Fibroblast of skin of abdomen (primary cell): ENCODE measurements at regions not wholly inside any gene's neighbourhood (a gene's known extent, or its start where the extent isn't known, plus 50 kb on each side); places are given as distances from the start of the nearest gene placed in this dataset.

ENCODE experiments used
- DNase-seq: peaks from one replicate; pipeline ENCODE4 v3.0.0-alpha.2; 2013

DNA sequence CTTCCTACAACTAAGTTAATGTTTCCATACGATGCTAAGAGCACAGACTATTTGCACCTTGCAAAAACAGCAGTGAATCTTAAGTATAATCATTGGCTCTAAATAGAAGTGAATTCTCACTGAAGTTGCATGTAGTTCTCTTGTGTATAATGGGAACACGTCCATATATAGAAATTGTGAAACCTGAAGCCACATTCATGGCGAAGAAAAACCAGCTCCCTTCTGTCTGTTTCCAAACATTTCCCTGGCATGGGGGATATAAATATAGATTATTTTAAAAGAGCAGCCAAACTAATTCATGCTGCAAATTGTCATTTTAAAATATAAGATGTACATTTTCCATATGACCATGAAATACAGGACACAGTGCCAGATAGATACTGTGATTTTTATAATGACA lies 71.1 kb downstream of the TRAM1L1 start:
- DNase-seq = no peak

DNA sequence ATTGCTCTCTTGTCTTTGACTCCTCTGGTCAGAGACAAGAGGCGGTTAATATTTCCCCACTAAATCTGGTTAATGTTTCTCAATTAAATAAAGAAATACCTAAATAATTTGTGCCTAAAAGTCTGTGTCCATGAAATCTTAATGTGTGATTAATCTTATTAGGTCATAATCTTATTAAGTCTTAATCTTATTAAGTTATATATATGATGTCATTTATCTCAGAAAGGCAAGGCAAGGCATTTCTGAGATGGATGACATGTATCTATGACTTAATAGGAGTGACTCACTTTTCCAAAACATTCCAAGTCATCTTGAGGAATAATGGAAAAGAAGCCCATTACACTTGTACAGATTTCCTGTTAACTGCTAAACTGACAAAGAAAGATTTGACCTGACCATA lies 74.7 kb downstream of the TRAM1L1 start:
- DNase-seq = peak; percentile 21

DNA sequence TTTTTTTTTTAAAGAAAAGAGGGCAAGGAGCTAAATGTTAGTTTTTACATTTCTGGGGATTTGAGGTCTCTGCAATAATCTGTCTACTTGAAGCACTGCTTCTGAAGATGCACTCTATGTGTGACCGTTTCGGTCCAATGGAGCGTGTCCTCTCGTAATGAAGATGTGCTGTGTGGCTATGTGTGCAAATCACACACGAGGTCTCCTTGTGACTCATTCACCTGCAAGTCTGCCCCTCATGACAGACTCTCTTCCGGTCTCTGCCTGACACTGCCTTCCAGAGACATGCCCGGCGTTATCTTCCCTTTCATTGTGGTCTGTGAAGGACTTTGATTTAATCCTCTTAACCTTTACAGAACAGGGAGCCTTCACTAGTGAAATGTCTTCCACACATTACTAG lies 84.3 kb downstream of the TRAM1L1 start:
- DNase-seq = no peak

DNA sequence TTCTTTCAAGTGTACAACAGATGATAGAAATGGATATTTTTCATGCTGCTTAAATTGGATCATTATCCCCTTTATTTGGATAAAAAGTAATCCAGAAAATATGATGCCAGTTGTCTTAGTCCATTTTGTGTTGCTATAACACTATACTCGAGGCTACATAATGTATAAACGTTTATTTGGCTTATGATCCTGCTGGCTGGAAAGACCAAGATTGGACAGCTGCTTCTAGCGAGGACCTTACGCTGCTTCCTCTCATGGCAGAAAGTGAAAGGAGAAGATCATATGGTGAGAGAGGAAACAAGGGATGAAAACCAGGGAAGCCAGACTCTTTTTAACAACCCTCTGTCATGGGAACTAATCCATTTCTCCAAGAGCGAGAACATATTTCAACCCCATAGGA lies 102.7 kb downstream of the TRAM1L1 start:
- DNase-seq = no peak

DNA sequence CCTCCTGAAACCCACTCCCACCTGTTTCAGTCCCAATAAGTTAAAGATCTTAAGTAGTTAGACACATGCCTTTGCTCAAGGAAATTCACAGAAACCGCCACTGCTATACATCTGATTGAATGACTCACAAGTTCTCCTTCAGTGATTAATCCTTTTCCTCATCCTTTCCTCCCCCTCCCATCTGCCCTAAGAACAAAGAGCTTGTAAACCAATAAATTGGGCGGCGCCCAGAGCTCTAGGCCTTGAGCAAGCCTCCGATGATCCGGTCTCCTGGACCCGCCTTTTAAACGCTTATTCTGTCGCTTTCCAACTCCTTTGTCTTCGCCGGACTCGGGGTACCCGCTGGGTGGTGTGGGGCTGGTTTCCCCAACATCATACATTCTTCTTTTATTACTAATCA lies 104.9 kb downstream of the TRAM1L1 start:
- peak; percentile 32 for DNase-seq

DNA sequence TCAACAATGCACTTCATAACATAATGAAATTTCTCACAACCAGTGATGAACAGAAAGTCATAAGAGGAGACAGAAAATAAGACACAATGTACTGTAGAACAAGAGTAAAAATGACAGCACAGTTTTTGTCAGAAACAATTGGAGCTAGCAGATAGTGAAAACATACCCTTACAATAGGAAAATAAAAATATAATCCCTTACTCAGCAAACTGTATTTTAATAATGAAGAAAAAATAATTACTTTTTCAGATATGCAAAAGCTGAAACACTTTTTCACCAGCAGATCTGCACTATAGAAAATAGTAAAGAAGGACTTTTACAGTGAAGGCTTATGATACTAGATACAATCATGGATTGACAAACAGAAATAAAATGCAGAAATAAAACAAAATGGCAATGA lies 126.3 kb downstream of the TRAM1L1 start:
- no peak for DNase-seq

DNA sequence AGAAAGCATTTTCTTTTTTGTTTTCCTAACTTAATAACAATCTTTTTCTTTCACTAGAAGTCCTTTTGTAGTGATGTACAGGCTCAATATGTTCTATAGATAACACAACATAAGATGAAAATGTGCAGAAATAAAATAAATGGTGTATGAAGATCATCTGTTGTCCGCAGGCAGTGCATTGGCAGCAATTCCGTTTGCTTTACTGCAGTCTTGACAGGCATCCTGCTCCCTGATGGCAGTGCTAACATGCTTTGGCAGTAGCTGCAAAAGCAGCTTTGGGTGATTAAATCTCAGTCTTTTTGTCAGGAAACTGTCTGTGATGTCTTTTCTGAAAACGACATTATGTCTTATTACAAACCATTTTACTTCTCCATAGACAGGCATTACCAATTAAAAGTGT lies 131.4 kb downstream of the TRAM1L1 start:
- DNase-seq = no peak

DNA sequence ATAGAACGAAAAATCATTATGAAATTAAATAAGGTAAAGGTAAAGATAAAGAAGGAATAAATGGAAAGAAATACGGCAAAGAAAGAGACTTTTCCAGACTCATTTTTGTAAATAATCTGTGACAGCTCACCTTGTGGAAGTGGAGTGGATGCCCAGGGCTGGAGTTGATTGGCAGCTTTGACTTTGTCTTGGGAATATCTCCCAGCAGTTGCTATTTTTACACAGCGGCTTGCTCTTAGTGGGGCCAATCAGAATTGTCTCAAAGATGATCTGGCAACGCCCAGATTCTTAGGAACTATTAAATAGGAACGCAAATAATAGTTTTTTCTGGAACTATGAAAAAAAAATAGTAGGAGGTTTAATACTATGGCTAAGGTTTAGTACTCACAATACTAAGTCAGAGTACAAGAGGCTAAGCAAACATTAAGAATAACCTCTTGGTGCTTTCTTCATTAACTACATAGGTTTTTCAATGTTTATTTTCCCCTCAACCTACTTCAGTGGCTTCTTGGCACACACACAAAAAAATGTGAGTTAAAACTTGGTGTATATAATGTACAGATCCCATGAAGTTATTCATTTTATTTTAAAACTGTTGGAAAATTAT lies 132.7 kb downstream of the TRAM1L1 start:
- DNase-seq = no peak

DNA sequence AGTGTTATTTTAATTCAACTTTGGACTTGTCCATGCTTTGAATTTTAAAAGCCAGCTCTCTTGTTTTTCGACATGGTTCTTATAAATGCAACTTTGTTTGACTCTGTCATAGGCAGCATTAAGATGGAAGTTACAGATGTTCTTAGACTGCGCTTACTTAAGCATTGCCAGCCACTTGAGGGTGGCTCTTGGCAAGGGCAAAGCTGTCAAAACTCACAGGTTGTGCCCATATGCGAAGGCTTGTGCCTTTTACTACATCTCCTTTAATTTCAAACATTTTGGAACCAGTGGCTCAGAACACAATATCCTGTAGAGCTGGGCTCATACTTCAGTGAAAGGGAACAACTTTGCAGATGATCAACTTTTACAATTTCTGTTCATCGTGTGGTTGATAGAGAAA lies 135.5 kb downstream of the TRAM1L1 start:
- DNase-seq = no peak

DNA sequence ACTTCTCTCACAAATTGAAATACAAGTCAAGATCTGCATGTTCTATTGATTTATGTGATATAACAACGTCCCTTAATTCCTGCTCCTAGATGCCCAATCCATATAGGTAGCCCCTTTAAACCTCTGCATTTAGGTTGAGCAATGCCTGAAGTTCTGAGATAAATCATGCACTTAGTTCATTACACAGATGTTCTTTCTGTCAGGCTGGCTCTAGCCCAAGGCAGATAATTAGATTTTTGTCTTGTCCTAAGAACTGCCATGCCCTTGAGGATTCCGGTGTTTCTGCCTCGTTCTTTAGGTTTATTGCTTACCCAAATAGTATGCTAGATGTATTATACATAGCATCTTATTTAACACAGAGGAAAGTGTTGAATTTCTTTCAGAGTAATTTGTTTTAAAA lies 143.1 kb downstream of the TRAM1L1 start:
- DNase-seq = no peak

DNA sequence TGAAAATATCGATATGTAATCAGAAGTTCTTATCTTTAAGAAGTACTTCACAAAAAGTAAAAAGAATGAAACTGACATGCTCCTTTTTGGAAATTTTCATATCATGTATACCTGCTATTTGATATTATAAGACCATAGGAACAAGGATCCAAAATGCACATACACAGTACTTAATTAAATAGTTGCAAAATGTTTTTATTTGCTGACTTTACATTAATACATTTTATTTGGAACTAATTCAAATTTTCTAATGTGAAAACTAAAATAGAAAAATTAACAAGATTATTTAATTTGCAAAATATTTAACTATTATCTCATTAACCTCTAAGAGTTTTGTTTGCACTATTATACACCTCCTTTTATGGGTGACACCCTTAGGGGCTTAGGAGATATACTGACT lies 155.0 kb downstream of the TRAM1L1 start:
- DNase-seq = no peak

DNA sequence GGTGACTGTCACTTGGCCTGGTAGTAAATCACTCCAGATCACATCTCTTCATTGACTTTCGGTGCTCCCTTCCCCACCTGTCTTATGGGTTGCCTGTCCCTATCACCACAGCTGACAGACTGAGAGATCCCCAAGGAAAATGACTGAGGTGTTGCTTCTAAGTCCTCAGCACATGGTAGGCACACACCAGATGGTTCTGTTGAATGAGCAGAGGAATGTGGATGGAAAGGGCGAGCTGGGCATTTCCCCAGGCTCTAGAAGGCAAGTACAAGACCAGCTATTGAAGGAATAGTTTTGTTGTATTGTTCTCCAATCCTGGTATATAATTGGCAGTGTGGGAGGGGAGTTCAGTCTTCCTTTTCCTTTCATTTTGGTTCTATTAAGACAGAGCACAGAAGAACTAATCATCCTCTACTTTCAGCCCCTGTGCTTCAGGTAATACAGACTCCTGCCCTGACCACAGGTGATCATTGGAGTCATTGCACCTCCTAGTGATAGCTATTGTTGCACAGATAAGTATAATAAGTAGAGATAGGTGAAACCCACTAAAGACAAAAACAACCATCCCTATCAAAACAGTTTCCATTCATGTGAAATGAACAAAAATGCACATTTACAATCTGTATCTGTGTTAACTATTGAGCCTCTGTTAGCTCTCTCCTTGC lies 158.6 kb downstream of the TRAM1L1 start:
- DNase-seq = no peak

DNA sequence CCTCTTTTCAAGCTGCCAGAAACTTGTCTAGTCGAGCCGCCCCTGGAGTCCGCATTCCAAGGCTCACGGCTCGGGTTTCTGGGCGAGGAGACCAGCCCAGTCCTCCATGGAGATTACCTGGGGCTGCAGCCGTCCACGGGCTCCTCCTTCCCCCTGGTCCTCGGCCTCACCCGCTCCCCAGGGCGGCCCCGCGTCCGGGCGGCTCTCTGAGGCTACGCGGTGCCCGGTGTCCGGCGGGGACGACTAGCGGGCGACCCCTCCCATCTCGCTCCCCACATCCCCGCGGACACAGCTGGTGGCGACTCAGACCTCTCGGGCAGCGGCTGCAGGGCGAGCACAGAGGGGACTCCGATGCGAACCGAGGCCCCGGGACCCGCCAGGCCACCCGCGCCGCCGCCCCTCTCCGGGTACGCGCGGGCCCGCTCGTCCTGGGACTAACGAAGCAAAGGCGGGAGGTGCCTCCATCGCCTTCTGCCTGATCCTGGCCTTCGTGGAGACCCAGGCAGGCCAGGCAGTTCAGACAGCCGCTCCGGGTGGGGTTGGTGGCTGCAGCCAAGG lies 159.4 kb downstream of the TRAM1L1 start:
- DNase-seq = peak; percentile 33

DNA sequence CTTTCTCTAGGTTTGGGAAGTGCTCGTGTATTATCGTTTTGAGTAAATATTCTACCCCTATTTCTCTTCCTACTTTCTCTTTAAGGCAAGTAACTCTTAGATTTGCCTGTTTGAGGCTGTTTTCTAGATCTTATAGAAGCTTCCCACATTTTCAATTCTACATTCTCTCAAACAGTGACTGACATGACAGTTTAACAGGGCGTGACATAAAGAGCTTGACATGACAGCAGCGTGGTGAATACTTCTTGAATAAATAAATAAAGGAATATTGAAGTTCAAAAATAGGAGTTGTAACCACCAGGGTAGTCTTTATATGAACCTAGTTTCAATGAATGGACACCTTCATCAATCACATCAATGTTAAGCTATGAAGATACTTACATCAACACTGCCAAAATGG lies 162.0 kb downstream of the TRAM1L1 start:
- no peak for DNase-seq

DNA sequence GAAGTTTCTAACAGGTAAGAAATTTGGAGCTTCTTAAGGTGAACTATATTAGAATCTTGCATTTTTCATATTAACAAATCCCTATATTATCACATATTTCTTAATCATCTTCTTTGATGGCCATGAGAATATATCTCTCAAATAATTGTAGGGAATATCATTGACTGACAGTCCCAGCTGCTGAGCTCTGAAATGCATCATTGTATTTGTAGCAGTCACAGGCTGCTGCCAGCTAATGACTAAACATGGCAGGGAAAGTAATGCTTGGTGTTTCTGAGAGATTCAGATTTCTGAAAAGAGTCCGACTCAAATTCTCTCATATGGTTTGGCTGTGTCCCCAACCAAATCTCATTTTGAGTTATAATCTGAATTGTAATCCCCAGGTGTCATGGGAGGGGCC lies 171.9 kb downstream of the TRAM1L1 start:
- no peak for DNase-seq

DNA sequence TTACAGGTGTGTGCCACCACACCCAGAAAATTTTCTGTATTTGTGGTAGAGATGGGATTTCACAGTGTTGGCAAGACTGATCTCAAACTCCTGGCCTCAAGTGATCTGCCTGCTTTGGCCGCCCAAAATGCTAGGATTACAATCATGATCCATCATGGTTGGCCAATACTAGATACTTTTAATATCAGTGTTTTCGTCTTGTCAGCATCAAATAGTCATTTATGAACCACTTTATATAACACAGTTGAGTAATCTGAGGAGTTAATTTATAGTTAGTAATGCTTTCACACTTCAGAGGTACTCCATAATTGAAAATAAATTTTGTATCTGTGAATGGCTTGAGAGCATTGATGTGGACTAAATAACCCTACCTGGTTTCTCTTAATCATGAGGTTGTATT lies 178.6 kb downstream of the TRAM1L1 start:
- DNase-seq = no peak

DNA sequence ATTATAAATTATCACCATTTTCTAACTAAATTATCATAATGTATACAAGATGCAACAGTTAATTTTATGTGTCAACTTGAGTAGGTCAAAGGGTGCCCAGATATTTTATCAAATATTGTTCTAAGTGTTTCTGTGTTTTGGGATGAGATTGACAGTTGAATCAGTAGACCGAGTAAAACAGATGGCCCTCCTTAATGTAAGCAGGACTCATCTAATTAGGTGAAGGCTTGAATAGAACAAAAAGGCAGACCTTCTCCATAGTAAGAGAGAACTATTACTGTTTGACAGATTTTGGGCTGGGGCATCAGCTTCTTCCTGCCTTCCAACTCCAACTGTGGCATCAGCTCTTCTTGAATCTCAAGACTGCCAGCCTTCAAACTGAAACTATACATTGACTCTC lies 185.8 kb downstream of the TRAM1L1 start:
- DNase-seq = no peak

DNA sequence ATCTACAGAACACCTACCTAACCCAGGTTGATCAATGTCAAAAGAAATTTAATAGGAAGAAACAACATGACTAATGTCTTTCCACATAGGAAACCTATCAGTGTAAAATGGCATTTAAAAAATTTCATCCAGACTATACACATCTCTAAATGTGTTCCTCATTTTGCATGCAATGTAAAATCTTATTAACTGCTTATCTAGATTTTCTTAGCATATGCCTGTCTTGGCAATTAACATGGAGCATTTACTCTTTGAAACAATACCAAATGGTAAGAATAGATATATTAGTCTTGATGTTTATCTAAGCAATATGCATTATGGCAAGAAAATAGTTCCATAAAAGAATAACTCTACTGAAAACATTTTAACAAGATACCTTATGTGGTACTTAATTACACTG lies 199.8 kb downstream of the TRAM1L1 start:
- DNase-seq = no peak

DNA sequence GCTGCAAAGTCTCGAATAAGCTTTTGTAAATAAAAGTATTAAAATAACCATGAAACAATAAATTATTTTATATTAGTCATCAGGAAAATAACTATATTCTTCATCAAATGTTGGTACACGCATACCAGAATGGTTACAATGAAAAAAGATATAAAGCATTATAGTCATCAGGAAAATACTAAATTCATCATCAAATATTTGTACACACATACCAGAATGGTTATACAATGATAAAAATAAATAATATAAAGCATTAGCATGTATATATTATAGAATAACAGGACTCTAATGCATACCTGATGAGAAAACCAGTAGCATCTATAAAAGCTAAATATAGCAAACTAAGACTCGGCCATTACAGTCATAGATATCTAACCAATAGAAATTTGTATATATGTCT lies 202.9 kb downstream of the TRAM1L1 start:
- no peak for DNase-seq

DNA sequence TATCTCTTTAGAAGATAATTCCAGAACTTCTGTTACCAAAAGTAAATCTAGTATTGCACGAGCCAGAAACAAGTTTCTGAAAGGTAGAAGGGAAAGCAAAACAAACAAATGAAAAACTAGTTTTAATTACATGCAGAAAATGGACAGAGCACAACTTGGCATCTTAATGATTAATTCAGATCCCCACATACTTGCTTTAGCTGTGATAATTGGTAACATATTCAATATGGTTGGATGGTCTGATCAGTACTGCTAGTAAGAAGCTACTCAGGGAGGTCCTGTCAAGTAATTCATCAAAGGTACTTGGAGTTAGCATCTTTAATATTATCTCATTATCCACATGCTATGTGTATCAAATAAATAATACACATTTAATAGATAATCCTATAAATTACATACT lies 204.3 kb downstream of the TRAM1L1 start:
- DNase-seq = no peak

DNA sequence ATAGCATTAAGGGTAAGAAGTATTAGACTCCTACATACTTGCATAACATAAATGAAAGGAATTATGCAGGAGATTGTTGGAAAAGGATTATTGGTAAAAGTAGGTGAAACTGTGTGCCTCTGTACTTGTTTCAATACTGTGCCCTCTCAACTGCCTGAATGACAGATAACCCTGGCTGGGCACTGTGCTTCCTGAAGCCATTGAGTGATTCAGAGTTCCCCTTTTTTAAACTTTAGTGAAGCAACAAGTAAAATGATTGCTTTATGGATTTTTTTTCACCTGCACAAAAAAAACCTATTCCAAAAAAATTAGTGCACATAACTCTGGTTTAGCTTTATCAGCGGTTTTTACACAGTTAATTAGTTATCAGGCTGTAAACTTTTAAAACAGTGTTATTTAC lies 204.8 kb downstream of the TRAM1L1 start:
- DNase-seq = no peak

DNA sequence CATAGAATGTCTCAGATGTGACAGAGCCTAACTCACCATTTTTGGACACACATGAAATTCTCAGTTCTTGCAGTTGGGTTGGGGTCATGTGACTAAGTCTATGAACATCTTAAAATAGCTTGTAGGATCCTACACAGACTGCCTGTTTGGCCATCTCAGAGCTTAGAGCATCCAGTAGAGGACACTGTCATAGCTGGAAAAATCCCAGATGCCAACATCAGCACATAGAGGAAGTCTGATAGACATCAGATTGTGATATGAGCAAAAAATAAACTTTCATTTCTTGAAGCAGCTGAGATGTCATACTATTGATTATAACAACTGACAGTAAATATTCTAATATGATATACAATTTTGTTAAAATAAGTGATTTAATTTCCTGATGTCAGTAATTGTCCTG lies 207.1 kb downstream of the TRAM1L1 start:
- no peak for DNase-seq

DNA sequence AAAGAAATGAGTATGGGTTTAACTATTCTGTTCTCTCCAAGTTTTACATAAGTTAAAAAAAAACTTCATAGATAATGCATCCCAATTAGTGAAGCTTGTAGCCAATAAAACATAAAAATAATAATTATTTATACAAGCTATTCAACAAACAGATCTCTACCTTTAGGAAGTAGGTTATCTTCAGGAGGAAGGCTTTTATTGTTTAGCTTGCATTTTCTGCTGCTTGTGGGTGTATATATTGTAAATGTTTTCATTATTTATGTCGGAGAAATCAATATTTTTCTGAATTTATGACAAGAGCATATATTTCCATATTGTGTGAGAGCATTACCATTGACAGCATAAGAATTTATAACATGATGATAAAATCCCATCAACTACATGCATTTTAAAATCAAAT lies 208.3 kb downstream of the TRAM1L1 start:
- no peak for DNase-seq

DNA sequence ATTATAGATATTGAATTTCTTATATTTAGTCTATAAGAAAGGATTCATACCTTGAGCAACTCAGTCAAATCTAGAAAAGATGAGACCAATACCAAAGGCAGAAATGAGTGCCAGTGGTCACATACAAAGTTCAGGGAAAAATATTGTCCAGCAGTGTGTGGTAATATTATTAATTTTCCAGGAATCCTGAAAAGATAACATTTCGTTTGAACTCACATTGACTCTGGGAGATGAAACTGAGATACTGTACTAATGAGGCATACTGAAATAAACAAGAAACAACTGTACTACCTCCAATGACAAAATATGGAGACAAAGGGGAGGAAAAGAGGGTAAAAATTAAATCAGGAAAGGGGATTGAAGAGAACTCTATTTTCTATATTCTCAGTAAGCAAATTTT lies 212.4 kb downstream of the TRAM1L1 start:
- DNase-seq = no peak

DNA sequence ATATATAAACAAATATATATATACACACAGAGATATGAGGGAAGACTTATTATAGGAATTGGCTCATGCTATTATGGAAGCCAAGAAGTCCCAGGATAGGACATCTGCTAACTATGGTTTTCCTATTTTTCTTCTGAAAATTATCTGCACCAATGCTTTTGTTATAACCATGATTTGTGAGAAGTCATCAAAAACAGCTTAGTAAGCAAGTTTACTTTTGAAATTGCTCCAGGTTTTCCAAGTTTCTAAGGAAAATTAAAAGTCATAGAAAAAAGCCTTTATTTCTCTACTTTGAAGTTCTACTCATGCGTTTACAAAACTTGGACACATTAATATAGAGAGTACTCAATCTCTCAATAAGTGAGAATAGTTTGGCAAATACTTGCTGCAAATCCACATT lies 213.1 kb downstream of the TRAM1L1 start:
- no peak for DNase-seq
